ENCODE measurements at regions not wholly inside any gene's neighbourhood (a gene's known extent, or its start where the extent isn't known, plus 50 kb on each side); places are given as distances from the start of the nearest gene placed in this dataset.

- no peak for TF ChIP-seq CTCF (IDR thresholded peaks at IDR 0.05)
- no peak for TF ChIP-seq POLR2A (IDR thresholded peaks at IDR 0.05)
Measured at GRCh38 chr20:43837856-43838702, 76.6 kb upstream of the TOX2 start.
